ENCODE measurements at regions not wholly inside any gene's neighbourhood (a gene's known extent, or its start where the extent isn't known, plus 50 kb on each side); places are given as distances from the start of the nearest gene placed in this dataset.

DNA sequence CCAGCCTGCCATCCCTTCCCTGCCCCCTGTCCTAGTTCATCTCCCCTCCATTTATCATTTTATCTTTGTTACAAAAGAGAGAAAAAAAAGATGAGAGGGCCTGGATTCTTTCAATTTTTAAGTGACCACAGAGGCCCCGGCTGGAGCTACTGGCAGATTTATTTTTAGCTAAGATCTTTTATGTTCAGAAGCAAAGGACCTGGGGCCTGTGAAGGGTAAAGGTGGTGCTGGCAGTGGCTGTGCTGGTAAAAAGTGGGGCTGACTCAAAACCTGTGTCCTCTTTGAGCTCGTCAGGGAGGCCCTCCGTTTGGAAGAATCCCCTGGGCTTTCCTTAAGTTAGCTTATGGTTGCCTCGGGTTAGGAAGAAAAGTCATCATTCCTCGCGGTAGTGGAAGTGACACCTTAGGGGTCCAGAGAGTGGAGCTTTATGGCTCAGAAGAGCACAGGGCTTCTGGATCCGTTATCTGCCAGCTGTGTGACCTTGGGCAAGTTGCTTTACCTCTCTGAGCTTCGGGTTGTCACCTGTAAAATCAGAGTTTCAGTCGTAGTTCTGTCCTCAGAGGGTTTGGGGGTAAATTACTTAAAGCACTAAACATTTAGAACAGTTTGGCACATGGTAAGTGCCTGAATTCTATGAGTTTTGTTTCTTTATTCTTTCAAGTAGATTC, 923.8 kb upstream of the EEF2KMT start:
- DNase-seq = no peak

DNA sequence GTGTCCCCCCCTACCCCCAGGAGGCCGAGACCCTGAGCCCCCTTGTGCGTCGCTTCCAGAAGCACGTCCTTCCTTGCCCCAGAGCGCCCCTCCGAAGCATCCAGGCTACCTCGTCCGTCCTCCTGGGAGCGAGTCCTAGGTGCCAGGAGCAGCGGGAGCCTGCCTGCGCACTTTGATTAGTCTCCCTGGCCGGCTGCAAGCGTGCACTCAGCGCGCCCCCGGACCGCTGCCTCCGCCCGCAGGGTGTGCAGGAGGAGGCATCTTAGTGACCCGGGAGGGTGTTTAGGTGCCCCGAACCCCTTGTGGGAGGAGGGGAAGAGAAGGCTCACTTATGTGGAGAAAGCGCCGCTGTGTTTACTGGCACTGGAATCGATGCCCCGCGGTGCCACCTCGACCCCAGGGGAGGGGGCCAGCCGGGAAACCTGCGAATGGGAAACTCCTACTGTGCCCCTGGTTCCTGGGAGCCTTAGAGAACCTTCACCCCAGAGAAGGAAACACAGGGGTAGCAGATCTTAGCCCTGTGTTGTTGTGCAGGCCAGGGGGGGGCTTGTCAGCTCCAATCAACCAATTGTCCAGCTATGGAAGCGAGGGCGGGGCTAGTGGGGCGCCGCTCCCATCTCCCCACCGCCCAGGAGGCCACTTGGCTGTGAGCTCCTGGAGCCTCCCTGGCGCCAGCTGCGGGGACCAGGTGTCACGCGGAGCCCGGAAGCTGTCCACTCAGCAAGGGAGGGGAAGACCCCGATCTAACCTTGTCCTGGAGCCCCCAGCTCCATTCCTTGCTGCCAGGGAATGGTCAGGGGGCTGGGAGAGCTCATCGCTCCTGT, 922.8 kb upstream of the EEF2KMT start:
- no peak for DNase-seq

DNA sequence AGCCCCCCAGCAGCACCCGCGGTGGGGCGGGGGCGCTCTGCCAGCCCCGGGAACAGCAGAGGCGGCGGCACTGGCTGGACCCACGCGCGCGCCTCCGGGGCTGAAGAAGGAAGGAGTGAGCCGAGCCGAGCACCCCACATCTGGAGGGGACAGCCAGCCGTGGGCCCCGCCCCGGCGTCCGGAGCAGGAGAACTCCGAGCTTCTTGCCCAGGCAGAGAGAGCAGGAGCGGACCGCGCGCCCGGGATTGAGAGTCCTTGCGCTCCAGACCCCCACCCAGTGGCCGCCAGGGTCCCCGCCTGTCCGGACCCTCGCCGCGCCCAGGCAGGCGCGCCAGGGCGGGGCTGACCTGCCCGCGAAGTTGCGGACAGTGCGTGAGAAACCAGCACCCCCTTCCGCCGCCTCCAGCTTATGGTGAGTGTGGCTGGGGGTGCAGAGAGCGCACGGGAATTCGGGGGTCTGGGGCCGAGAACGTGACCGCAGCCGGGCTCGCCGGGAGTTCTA, 921.9 kb upstream of the EEF2KMT start:
- DNase-seq = peak; percentile 15

DNA sequence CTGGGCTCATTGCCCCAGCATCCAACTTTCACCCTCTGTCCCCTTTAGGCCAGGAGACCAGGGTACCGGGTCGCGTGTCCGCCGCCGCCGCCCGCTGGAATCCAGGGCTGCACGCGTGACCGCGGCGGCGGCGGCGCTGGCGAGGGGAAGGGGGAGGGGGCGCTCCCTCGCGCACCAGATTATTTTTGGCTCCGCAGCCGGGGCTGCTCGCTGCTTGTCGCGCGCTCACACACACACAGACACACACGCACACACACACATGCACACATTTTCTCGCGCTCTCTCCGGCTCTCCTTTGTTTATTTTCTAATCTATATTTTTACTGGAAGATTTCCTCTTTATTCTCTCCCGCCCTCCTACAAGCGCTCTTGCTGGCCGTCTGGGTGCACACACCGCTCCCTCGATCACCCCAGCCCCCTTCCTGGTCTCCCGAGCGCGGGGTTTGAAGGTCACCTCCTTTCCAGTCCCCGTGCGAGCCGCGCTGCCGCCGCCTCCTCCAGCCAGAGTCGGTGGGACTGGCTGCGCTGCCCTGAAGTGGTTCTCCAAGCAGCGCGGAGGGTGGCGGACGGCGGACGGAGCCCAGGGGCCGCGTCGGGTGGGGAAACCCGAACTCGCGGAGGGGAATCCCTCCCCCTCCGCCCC, 921.4 kb upstream of the EEF2KMT start:
- no peak for DNase-seq

DNA sequence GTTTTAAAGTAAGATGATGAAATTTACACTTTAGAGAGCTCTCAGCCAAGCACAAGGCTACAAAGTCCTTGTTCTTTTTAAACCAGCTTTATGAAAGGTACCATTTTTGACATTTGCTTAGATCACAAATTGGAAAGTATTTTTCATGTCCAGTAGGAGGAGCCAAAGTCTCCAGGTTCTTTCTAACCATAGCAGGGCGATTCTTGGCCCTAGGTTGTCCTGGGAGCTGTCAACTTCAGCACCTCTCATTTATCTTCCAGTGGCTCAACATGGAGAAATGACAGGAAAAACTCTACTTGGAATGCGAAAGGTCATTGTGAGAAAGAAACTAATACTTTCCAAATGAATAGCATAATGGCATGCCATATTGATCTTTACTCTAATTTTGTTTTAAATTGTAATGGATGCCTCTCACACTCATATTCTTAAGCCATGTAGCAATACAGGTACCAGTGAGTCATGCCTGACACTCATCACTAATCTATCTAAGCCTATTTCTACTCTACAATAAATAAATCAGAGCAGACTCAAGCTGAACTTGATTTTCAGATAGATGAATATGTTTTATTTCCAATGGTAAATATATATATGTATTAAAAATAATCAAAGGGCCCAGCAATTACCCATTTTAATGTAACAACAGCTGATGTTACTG, 919.1 kb upstream of the EEF2KMT start:
- no peak for DNase-seq

DNA sequence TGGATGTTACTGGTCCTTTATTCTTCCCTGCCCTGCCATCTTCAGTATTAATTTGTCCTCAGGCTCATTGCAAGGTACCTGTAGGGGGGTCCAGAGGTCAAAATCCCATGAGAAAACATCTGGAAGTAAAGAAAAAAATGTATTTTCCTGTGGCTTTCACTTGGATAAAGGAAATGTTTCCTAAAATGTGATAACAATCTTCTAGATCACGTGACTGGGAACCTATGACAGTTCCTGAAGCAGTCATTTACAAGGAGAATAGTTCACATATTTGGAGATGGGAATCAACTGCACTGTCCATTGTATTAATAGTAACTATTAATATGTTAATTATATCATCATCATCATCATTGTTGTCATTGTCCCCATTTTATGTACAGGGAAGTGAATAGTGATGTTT, 915.1 kb upstream of the EEF2KMT start:
- DNase-seq = no peak

DNA sequence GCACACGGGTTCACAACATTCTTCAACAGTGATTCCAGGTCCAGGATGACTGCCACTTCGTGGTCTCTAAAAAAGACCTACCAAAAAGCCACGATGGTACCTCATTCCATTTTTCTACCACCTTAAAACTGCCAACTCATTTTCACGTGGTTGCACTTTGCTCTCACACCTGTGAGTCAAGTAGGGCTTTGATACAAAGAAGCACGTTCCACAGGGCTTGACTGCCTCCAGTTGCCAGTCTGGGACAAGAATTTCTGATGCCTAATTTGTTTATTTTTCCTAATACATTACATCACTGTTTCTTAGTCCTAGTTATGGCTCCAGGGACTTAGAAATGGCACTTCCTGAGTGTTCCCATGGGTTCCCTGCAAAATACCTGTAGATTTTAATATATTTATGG, 911.6 kb upstream of the EEF2KMT start:
- no peak for DNase-seq

DNA sequence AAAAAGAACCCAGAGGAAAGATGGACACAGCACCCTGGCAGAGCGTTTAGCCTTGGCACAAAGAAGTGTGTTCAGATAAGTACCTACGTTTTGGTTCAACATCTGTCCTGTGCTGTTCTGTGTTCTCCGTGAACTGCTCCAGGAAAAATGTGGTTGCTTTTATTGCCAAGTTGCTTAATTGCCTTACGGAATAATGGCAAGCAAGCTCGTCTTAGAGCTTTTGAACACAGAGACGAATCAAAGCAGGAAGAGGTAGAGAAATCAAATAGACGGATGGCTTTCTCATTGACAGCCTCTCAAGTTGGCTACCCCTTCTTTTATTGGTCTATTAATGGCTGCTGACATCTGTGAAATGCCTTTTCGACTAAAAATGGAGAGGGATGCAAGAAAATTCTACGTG, 911.1 kb upstream of the EEF2KMT start:
- no peak for DNase-seq

DNA sequence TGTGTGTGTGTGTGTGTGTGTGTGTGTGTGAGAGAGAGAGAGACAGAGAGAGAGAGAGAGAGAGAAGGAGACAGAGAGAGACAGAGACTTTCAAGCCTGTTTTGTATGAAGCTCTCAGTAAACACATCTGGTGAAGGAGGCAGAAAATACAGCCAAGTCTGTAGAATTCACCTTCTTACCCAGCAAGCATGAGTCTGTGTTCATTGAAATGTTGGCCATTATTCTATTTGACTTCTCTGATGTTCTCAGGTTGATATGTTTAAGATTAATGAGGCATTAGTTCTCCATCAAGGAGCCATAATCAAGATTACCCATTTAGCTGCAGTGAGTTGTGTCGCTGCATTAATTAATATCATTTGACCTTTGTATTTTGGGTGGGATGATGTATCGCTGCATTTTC, 895.8 kb upstream of the EEF2KMT start:
- no peak for DNase-seq

DNA sequence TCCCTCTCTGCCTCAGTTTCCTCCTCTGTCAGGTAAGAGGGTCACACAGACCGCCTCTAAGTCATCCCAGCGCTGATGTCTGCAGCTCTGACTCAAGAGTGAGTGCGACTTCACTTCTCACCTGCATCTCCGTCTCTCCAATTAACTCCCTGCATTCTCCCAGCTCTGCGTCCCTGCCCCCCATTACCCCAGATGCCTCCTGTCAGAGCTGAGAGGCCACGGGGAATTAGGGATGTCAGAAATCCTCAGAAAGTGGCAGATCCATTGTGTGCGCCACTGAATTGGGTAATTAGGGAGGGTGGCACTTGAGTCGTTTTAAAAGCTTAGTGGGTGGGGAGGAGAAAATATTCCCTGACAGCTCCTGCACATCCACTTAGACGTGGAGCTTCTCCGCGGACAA, 885.4 kb upstream of the EEF2KMT start:
- no peak for DNase-seq

DNA sequence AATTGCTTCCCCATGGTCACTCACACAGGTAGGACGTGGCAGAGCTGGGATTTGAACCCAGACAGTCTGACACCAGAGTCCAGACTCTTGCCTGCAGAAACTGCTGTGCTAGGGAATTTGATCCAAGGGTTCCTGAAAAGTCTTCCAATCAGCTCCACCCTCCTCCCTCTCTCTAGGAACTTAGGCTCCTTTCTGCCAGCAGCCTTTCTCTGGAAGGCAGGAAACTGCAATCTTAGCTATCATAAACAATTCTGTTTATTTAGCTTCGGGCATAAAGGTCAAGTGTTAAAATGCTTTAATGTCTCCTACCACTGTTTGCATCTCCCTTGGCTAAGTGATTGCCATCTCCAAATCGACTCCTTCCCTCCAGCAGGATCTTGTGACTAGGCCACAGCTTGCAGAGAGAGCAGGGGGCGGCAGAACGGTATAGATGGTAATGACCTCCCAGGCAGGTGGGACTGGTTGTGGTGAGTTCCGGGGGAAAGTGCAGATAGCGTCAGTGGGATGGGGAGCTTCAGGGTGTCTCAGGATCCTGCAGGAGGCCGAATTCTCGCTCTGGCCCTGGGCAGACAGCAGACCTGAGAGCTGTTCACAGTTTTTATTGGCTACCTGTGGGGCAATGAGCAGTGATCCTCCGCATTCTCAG, 882.4 kb upstream of the EEF2KMT start:
- DNase-seq = no peak

DNA sequence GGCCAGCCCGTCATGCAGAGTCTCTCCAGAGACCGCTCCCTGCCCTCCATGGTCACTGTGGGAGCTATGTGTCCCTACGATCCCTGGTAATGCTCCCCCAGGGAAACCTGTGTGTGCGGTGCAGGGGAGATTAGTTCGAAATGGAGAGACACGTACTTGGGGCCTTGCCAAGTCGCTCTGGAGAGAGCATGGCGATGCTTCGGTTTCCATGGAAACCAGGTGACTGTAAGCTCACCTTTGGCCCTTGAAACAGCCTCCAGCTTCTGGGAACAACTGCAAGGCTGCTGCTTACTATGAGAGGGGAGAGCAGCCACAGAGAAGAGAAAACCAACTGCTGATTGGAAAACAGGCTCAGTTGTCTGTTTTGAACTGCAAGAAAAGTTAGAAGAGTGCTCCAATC, 879.7 kb upstream of the EEF2KMT start:
- no peak for DNase-seq

DNA sequence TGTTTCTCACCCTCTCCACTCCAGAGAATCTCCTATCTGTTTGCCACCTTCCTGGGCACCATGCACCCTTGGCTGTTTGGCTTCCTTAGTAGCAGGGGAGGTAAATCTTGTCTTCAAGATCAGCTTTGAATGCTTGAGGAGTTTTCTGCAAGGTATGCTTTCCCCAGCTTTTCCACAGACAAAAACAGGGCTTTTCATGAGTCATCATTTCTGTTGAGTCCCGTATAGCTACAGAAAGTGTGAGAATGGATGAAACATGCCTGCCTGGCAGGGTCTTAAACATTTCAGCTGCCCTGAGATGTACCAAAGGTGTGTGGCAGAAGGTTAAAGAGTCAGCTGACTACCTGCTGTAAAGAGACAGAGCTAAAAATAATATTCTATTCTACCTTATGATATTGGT, 875.2 kb upstream of the EEF2KMT start:
- no peak for DNase-seq

DNA sequence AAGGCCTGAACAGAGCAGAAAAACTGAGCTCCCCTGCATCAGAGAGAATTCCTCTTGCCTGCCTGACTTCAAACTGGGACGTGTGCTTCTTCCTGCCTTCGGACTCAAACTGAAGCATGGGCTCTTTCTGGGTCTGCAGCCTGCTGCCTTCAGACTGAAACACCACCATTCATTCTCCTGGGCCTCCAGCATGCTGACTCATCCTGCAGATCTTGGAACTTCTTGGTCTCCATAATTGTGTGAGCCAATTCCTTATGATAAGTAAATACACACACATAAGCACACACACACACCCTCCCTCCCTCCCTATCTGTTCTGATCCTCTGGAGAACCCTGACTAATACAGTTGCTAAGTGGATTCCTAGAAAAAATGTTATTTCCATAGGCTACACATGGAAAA, 874.3 kb upstream of the EEF2KMT start:
- DNase-seq = no peak

DNA sequence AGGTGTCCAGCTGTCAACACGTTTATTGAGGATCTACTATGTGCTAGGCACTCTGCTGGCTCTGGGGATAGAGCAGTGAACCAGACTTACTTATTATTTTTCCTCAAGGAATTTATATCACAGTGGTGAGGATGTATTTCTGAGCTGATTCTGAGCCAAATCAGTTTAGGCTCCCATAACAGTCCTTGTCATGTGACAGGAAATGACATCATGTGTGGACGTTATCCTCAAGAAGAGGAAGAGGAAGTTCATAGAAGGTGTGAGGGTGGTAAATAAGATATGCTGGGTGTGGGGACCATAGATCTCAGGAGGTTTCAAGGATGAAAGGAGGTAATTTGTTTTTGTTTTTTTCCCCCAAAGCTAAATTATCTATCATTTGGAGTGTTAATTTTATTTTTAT, 873.5 kb upstream of the EEF2KMT start:
- DNase-seq = no peak

DNA sequence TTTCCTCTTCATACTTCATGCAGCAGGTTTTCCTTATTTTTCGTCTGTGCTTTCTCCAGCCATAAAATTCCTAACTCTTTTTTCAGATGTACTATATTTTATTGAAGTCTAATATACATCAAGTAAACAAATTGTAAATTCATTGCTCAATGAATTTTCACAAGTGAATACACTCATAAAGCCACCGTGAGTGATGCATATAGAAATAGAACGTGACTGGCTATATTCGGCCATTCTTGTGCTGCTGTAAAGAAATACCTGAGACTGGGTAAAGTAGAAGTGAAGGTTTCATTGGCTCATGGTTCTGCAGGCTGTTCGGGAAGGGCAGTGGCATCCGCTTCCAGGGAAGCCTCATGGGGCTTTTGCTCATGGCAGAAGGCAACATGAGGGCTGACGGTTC, 868.4 kb upstream of the EEF2KMT start:
- no peak for DNase-seq

DNA sequence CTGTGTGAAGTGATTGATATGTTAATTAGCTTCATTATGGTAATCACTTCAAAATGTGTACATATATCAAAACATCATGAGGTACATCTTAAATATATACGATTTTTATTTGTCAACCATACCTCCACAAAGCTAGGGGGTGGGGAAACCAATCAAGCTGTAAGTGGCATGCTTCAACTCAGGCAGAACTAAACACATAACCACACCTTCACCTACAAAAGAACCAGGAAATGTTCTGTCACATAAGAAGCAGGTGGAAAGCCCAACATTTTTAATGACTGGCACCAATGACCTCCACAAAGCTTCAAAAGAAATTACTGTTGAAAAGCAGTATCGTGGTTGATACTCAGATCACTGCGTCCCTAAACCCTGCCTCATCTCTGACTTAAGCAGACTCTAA, 867.7 kb upstream of the EEF2KMT start:
- DNase-seq = no peak

DNA sequence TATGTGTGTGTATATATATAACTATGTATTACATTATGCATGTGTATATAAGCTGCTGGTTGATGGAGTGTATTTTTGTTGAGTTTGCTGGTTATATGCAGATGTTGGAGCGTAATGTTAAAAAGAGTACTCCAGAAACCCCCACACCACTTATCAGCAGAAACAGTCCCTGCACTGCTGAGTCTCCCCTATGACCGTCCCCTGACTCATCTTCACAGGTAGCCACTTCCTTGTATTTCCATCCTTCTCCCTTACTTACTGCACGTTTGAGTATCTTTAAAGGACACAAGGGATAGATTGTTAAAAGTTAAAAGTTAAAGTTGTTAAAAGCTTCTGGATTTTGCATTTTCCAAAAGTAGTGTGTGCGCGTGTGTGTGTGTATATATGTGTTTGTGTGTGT, 853.9 kb upstream of the EEF2KMT start:
- DNase-seq = no peak

DNA sequence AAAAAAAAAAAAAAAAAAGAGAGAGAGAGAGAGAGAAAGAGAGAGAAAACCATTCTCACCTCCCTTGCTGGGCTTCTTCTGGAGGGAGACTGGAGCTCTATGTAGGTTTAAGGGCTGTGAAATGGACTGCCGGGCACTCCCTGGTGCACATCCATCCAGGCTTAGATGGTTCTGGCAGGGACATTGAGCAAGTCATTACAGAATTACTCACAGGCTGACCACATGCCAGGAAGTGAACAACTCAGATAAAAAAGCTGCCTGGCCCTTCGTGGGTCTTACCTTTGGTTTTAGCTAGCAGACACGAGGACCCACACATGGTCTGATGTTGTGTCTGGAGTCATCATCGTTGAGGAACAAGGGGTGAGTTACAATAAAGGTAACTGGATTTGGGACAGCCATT, 847.4 kb upstream of the EEF2KMT start:
- DNase-seq = no peak

DNA sequence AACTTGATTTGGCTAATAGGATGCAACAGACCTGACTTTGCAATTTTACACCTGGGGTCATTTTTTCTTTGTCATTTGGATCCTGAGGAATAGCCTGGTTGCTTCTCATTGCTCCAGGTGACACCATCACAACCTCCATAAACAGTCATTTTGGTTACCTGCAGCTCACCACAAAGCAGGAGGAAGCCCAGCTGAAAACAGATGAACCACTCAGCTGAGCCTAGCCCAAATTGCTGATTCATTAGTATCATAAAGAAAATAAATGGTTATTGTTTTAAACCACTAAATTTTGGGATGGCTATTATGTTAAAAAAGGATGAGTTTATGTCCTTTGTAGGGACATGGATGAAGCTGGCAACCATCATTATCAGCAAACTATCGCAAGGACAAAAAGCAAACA, 841.0 kb upstream of the EEF2KMT start:
- no peak for DNase-seq

DNA sequence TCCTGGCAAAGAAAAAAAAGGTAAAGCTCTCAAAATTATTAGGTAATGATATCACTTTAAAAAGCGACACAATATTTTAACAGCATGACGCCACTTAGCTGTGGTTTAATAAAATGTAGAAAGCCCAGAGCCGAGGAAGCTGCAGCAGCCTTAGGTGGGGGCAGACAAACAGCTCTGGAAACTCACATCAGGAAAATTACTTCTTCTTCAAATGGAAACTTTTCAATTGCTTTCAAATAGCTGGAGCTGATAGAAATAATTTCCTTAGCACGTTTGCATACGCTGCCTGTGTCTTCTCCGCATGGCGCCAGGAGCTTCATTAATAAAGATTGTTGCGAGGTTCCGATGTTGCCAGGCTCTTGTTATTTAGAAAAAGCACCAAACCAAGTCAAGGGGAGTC, 835.3 kb upstream of the EEF2KMT start:
- DNase-seq = no peak

DNA sequence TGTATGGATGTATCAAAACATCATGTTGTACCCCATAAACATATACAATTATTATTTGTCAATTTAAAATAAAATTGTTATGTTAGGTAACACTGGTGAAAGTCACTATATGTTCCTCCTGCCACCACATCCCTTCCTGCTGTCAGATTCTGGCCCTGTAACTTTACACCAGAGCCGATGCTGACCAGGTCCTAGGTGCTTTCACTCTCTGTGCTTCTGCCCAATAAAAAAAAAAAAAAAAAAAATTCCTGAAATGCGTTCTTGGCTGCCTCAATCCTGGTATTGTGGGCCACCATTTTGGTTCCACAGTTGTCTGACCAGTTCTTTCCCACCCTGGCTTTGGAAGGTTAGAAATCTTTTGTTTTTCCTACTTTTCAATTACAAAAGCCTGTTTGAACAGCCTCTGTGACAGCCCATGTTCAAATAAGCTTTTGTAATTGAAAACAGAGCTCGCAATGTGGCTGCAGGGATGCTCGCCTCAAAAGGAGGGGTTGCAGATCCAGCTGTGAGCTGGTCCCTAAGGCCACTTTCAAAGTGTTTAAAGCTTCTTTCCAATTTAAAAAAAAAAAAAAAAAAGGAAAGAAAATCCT, 831.0 kb upstream of the EEF2KMT start:
- no peak for DNase-seq

DNA sequence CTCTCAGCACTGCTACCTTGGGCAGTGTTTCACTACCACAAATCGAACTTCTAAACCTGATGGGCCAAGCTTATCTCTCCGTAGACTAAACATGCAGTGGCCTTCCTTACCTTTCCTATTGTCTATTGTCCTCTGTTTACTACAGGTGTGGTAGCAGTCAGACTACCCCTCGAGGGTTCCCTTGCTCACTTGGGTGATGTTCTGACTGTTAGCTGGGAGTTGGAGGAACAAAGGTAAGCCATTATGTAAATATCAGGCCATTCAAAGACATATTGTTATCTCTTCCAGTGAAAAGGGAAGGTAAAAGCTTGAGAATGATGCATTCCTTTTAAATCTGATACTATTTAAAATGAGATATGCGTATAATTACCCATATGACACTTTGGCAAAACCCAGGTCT, 828.3 kb upstream of the EEF2KMT start:
- DNase-seq = no peak

All from activated gamma-delta T cell (primary cell).